ENCODE measurements at regions not wholly inside any gene's neighbourhood (a gene's known extent, or its start where the extent isn't known, plus 50 kb on each side); places are given as distances from the start of the nearest gene placed in this dataset.

- FAIRE-seq (no peak), DNase-seq (ENCODE audit: low read depth, low spot score) (no peak)
- H2AFZ ChIP-seq (ENCODE audit: control insufficient read depth, low read length) = no peak overlapping the region
- no peaks in the 10 kb centered on the region for H3K79me2 ChIP-seq (ENCODE audit: control insufficient read depth, insufficient read depth, low read length)
- no peak overlapping the region for H3K4me3 ChIP-seq (ENCODE audit: control insufficient read depth in 2 of 3, extremely low read depth in 1 of 3, insufficient read depth in 2 of 3, low read depth in 1 of 3, low read length in 3 of 3)
- H3K27me3 ChIP-seq (ENCODE audit: control insufficient read depth, extremely low read depth, insufficient read depth, low read length) = peaks cover 6% of the 10 kb centered on the region
- no peak overlapping the region for H3K4me2 ChIP-seq (ENCODE audit: control insufficient read depth, extremely low read depth, insufficient read depth, low read depth, low read length)
- H3K36me3 ChIP-seq (ENCODE audit: control insufficient read depth in 2 of 2, extremely low read depth in 1 of 2, insufficient read depth in 2 of 2, low read length in 2 of 2) = no peaks in the 10 kb centered on the region
- H3K9me1 ChIP-seq (ENCODE audit: control insufficient read depth, extremely low read depth, insufficient read depth, low read length) = no peaks in the 10 kb centered on the region
- H3K4me1 ChIP-seq (ENCODE audit: control insufficient read depth, extremely low read depth, insufficient read depth, low read length) = no peaks in the 10 kb centered on the region
- dilution Hi-C loops (cut with MboI; ENCODE audit: extremely low pct_ligation_motif_present, low sequenced_read_pairs) = no loop called here
- TF ChIP-seq EZH2 (IDR thresholded peaks at IDR 0.05; ENCODE audit: low read length) = no peak
- TF ChIP-seq, protein P1, sequence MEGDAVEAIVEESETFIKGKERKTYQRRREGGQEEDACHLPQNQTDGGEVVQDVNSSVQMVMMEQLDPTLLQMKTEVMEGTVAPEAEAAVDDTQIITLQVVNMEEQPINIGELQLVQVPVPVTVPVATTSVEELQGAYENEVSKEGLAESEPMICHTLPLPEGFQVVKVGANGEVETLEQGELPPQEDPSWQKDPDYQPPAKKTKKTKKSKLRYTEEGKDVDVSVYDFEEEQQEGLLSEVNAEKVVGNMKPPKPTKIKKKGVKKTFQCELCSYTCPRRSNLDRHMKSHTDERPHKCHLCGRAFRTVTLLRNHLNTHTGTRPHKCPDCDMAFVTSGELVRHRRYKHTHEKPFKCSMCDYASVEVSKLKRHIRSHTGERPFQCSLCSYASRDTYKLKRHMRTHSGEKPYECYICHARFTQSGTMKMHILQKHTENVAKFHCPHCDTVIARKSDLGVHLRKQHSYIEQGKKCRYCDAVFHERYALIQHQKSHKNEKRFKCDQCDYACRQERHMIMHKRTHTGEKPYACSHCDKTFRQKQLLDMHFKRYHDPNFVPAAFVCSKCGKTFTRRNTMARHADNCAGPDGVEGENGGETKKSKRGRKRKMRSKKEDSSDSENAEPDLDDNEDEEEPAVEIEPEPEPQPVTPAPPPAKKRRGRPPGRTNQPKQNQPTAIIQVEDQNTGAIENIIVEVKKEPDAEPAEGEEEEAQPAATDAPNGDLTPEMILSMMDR (optimal IDR thresholded peaks at IDR 0.05 in 1 of 3, IDR thresholded peaks at IDR 0.05 in 1 of 3, conservative IDR thresholded peaks at IDR 0.05 in 1 of 3; ENCODE audit: extremely low read depth in 1 of 3, insufficient read depth in 2 of 3, low read length in 3 of 3) = no peak
- no peaks in the 10 kb centered on the region for H3K9me3 ChIP-seq (ENCODE audit: control insufficient read depth, low read depth, low read length)
- H4K20me1 ChIP-seq (ENCODE audit: control insufficient read depth, extremely low read depth, insufficient read depth, low read length) = no peaks in the 10 kb centered on the region
- H3K9ac ChIP-seq (ENCODE audit: control insufficient read depth, extremely low read depth, insufficient read depth, low read length) = no peak overlapping the region
- no peak overlapping the region for H3K27ac ChIP-seq (ENCODE audit: control insufficient read depth, insufficient read depth, low read length)
Observed at GRCh38 chr13:42392716-42393572, 121.0 kb downstream of the AKAP11 start.

GRCh38 chr13:42393573-42394360, 121.8 kb downstream of the AKAP11 start:
- H3K79me2 ChIP-seq (ENCODE audit: control insufficient read depth, insufficient read depth, low read length) = no peaks in the 10 kb centered on the region
- H3K4me3 ChIP-seq (ENCODE audit: control insufficient read depth in 2 of 3, extremely low read depth in 1 of 3, insufficient read depth in 2 of 3, low read depth in 1 of 3, low read length in 3 of 3) = no peak overlapping the region
- H3K9ac ChIP-seq (ENCODE audit: control insufficient read depth, extremely low read depth, insufficient read depth, low read length) = no peak overlapping the region
- H3K27ac ChIP-seq (ENCODE audit: control insufficient read depth, insufficient read depth, low read length) = no peak overlapping the region
- H3K27me3 ChIP-seq (ENCODE audit: control insufficient read depth, extremely low read depth, insufficient read depth, low read length) = peaks cover 10% of the 10 kb centered on the region
- no peak overlapping the region for H2AFZ ChIP-seq (ENCODE audit: control insufficient read depth, low read length)
- H4K20me1 ChIP-seq (ENCODE audit: control insufficient read depth, extremely low read depth, insufficient read depth, low read length) = no peaks in the 10 kb centered on the region
- no peaks in the 10 kb centered on the region for H3K9me3 ChIP-seq (ENCODE audit: control insufficient read depth, low read depth, low read length)
- no peaks in the 10 kb centered on the region for H3K36me3 ChIP-seq (ENCODE audit: control insufficient read depth in 2 of 2, extremely low read depth in 1 of 2, insufficient read depth in 2 of 2, low read length in 2 of 2)
- H3K4me1 ChIP-seq (ENCODE audit: control insufficient read depth, extremely low read depth, insufficient read depth, low read length) = no peaks in the 10 kb centered on the region
- no peak for DNase-seq (ENCODE audit: low read depth, low spot score)
- TF ChIP-seq, protein P1 (optimal IDR thresholded peaks at IDR 0.05 in 1 of 3, IDR thresholded peaks at IDR 0.05 in 1 of 3, conservative IDR thresholded peaks at IDR 0.05 in 1 of 3; ENCODE audit: extremely low read depth in 1 of 3, insufficient read depth in 2 of 3, low read length in 3 of 3) = no peak
- TF ChIP-seq EZH2 (IDR thresholded peaks at IDR 0.05; ENCODE audit: low read length) = no peak
- dilution Hi-C loops (cut with MboI; ENCODE audit: extremely low pct_ligation_motif_present, low sequenced_read_pairs) = no loop called here
- no peaks in the 10 kb centered on the region for H3K9me1 ChIP-seq (ENCODE audit: control insufficient read depth, extremely low read depth, insufficient read depth, low read length)
- FAIRE-seq = no peak
- no peak overlapping the region for H3K4me2 ChIP-seq (ENCODE audit: control insufficient read depth, extremely low read depth, insufficient read depth, low read depth, low read length)

Measured in keratinocyte (primary cell).